ENCODE measurements at regions not wholly inside any gene's neighbourhood (a gene's known extent, or its start where the extent isn't known, plus 50 kb on each side); places are given as distances from the start of the nearest gene placed in this dataset.
"Not testable (repeated sequence)": the region's sequence is repeated elsewhere in the genome, so short reads cannot be mapped to it uniquely, and the experiment has no call there.

GRCh38 chr4:26201120-26201519 is 119.7 kb upstream of the RBPJ start:
- Histone ChIP-seq H3K36me3 (peaks cover 0 to 87% (median 0%) of the 10 kb centered on the region in 11 experiments; a peak in 4 of 22 replicates), H3K4me1 (peaks cover 33 to 100% (median 49%) of the 10 kb centered on the region in 10 experiments), H3K27ac (0 out of 22 replicates have a peak overlapping the region, but pooled peaks of 1 of the 11 experiments have one; percentile 31), H3K27me3 (no peaks in the 10 kb centered on the region), H3K4me2 (peak overlapping the region in 6 of 11 experiments; percentile 17 to 58 (median 44); a peak in 12 of 22 replicates), H3K4me3 (no peak overlapping the region), H4K20me1 (peaks cover 0 to 100% (median 0%) of the 10 kb centered on the region in 11 experiments; a peak in 3 of 22 replicates), H3K9ac (no peak overlapping the region), H3K9me3 (replicated peaks in 1 of 11) (peaks cover 0 to 16% (median 0%) of the 10 kb centered on the region in 11 experiments; a peak in 7 of 22 replicates)
- TF ChIP-seq Cebpa-rat (IDR thresholded peaks at IDR 0.05): no peak

- TF ChIP-seq Cebpa-rat (IDR thresholded peaks at IDR 0.05): peak in 5 of 11 experiments; percentile 38 to 84 (median 70); a peak in 6 of 22 replicates
- peaks cover 0 to 16% (median 0%) of the 10 kb centered on the region in 11 experiments; a peak in 7 of 22 replicates for H3K9me3 ChIP-seq (replicated peaks in 1 of 11)
- peaks cover 0 to 85% (median 0%) of the 10 kb centered on the region in 11 experiments; a peak in 4 of 22 replicates for H3K36me3 ChIP-seq
- no peak overlapping the region for H3K4me3 ChIP-seq
- H3K9ac ChIP-seq: peak overlapping the region in 5 of 11 experiments; percentile 15 to 62 (median 58); a peak in 6 of 22 replicates
- H3K4me1 ChIP-seq: peaks cover 17 to 84% (median 31%) of the 10 kb centered on the region in 10 experiments
- H3K4me2 ChIP-seq: peak overlapping the region; percentile 39 to 80 (median 63)
- peak overlapping the region in 9 of 11 experiments; percentile 19 to 86 (median 66); a peak in 15 of 22 replicates for H3K27ac ChIP-seq
- no peaks in the 10 kb centered on the region for H3K27me3 ChIP-seq
- peaks cover 0 to 100% (median 0%) of the 10 kb centered on the region in 11 experiments; a peak in 4 of 22 replicates for H4K20me1 ChIP-seq
Observed at GRCh38 chr4:26204249-26204825, 116.5 kb upstream of the RBPJ start.

GRCh38 chr4:26204911-26205370 is 115.9 kb upstream of the RBPJ start:
- no peak overlapping the region for H3K4me3 ChIP-seq
- H3K36me3 ChIP-seq: peaks cover 0 to 79% (median 0%) of the 10 kb centered on the region in 11 experiments; a peak in 4 of 22 replicates
- peak overlapping the region in 4 of 11 experiments; percentile 5 to 59 (median 40); a peak in 4 of 22 replicates for H3K9ac ChIP-seq
- H3K4me1 ChIP-seq: peaks cover 17 to 78% (median 31%) of the 10 kb centered on the region in 10 experiments
- peak overlapping the region in 9 of 11 experiments; percentile 15 to 86 (median 56); a peak in 15 of 22 replicates for H3K27ac ChIP-seq
- peak overlapping the region; percentile 39 to 80 (median 63) for H3K4me2 ChIP-seq
- H4K20me1 ChIP-seq: peaks cover 0 to 98% (median 0%) of the 10 kb centered on the region in 11 experiments; a peak in 4 of 22 replicates
- peaks cover 0 to 16% (median 0%) of the 10 kb centered on the region in 11 experiments; a peak in 7 of 22 replicates for H3K9me3 ChIP-seq (replicated peaks in 1 of 11)
- H3K27me3 ChIP-seq: no peaks in the 10 kb centered on the region
- no peak for TF ChIP-seq Cebpa-rat (IDR thresholded peaks at IDR 0.05)

DNA sequence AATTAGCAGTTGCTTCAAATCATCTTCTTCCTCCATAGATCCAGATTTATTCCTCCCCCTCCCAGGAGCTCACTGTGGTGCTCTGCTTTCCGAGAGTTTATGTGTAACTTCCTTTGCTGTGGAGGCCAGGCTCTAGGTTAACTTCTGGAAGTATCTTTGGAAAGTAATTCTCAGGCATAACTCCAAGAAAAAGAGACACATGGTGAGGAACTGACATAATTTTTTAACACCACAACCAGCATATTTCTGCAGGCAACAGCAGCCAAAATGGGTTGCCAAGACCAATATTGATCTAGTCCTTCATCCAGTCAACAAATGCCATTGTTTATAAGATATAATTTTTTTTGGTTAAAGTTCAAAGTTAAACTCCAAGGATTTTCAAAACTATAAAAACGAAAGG is 114.5 kb upstream of the RBPJ start:
- H4K20me1 ChIP-seq: peaks cover 0 to 98% (median 0%) of the 10 kb centered on the region in 11 experiments; a peak in 4 of 22 replicates
- no peaks in the 10 kb centered on the region for H3K27me3 ChIP-seq
- H3K27ac ChIP-seq: no peak overlapping the region
- no peak overlapping the region for H3K4me3 ChIP-seq
- H3K4me2 ChIP-seq: peak overlapping the region in 1 of 11 experiments; percentile 30; a peak in 2 of 22 replicates
- peaks cover 17 to 64% (median 29%) of the 10 kb centered on the region in 10 experiments for H3K4me1 ChIP-seq
- no peak overlapping the region for H3K9ac ChIP-seq
- peaks cover 0 to 16% (median 0%) of the 10 kb centered on the region in 11 experiments; a peak in 7 of 22 replicates for H3K9me3 ChIP-seq (replicated peaks in 1 of 11)
- TF ChIP-seq Cebpa-rat (IDR thresholded peaks at IDR 0.05): no peak
- peaks cover 0 to 71% (median 0%) of the 10 kb centered on the region in 11 experiments; a peak in 4 of 22 replicates for H3K36me3 ChIP-seq

DNA sequence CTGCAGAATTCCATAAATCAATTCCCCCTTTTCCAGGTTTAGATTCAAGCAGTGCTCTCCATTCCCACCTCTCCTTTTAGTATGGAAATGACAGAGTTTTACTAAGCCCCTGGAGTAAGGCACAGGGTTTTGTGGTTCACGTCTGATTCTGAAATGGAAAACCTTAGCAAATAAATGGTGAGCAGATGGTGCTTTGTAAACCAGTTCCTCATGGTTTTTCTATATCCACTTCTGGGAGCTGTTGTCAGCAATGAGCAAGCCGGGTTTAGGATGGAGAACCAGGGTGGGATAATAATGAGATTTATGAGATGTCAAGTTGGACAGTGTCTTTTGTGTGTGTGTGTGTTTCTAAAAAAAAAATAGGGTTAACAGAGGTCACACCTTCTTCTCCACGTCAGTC is 113.8 kb upstream of the RBPJ start:
- Histone ChIP-seq H3K4me2 (no peak overlapping the region), H3K27ac (no peak overlapping the region), H3K36me3 (peaks cover 0 to 74% (median 0%) of the 10 kb centered on the region in 11 experiments; a peak in 4 of 22 replicates)

GRCh38 chr4:26207631-26208030 is 113.2 kb upstream of the RBPJ start:
- H3K27me3 ChIP-seq: no peaks in the 10 kb centered on the region
- peaks cover 0 to 75% (median 0%) of the 10 kb centered on the region in 11 experiments; a peak in 4 of 22 replicates for H3K36me3 ChIP-seq
- H3K27ac ChIP-seq: no peak overlapping the region
- H3K9me3 ChIP-seq (replicated peaks in 1 of 11): peaks cover 0 to 15% (median 0%) of the 10 kb centered on the region in 11 experiments; a peak in 7 of 22 replicates
- H4K20me1 ChIP-seq: peaks cover 0 to 98% (median 0%) of the 10 kb centered on the region in 11 experiments; a peak in 3 of 22 replicates
- H3K4me3 ChIP-seq: no peak overlapping the region
- H3K9ac ChIP-seq: no peak overlapping the region
- no peak for TF ChIP-seq Cebpa-rat (IDR thresholded peaks at IDR 0.05)
- peaks cover 17 to 63% (median 27%) of the 10 kb centered on the region in 10 experiments for H3K4me1 ChIP-seq
- H3K4me2 ChIP-seq: peak overlapping the region in 1 of 11 experiments; percentile 17; a peak in 1 of 22 replicates

More for the DNA sequence above, 113.8 kb upstream of the RBPJ start:
- Histone ChIP-seq H4K20me1 (peaks cover 0 to 98% (median 0%) of the 10 kb centered on the region in 11 experiments; a peak in 3 of 22 replicates), H3K9me3 (replicated peaks in 1 of 11) (peaks cover 0 to 16% (median 0%) of the 10 kb centered on the region in 11 experiments; a peak in 7 of 22 replicates), H3K4me3 (no peak overlapping the region), H3K27me3 (no peaks in the 10 kb centered on the region), H3K9ac (no peak overlapping the region), H3K4me1 (peaks cover 17 to 63% (median 28%) of the 10 kb centered on the region in 10 experiments)
- no peak for TF ChIP-seq Cebpa-rat (IDR thresholded peaks at IDR 0.05)

- TF ChIP-seq Cebpa-rat (IDR thresholded peaks at IDR 0.05): no peak
Observed at GRCh38 chr4:26208237-26208994, 112.4 kb upstream of the RBPJ start.

DNA sequence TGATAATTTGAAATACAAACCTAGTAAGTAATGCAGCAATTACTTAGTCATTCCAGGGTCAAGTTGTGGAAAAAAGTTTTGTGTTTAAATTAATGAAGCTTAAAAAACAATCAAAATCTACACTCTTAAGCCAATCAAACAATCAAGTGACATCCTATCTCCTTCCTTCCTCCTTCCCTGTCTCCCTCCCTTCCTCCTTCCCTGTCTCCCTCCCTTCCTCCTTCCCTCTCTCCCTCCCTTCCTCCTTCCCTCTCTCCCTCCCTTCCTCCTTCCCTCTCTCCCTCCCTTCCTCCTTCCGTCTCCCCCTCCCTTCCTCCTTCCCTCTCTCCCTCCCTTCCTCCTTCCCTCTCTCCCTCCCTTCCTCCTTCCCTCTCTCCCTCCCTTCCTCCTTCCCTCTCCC is 111.4 kb upstream of the RBPJ start:
- not testable (repeated sequence) for H3K4me3 ChIP-seq; H3K27ac ChIP-seq; H3K9ac ChIP-seq; H3K4me2 ChIP-seq; H3K27me3 ChIP-seq; H3K9me3 ChIP-seq (replicated peaks in 1 of 11)
- Histone ChIP-seq H3K36me3 (peaks cover 0 to 68% (median 0%) of the 10 kb centered on the region in 11 experiments; a peak in 3 of 22 replicates), H3K4me1 (peaks cover 7 to 59% (median 10%) of the 10 kb centered on the region in 10 experiments), H4K20me1 (peaks cover 0 to 95% (median 0%) of the 10 kb centered on the region in 11 experiments; a peak in 3 of 22 replicates)

More at GRCh38 chr4:26208237-26208994, 112.4 kb upstream of the RBPJ start:
- Histone ChIP-seq H4K20me1 (peaks cover 0 to 98% (median 0%) of the 10 kb centered on the region in 11 experiments; a peak in 3 of 22 replicates), H3K9me3 (replicated peaks in 1 of 11) (peaks cover 0 to 10% (median 1%) of the 10 kb centered on the region in 11 experiments; a peak in 7 of 22 replicates), H3K27me3 (no peaks in the 10 kb centered on the region), H3K4me3 (no peak overlapping the region), H3K4me1 (peaks cover 16 to 63% (median 20%) of the 10 kb centered on the region in 10 experiments), H3K4me2 (peak overlapping the region in 1 of 11 experiments; percentile 17; a peak in 1 of 22 replicates), H3K27ac (no peak overlapping the region), H3K36me3 (peaks cover 0 to 77% (median 0%) of the 10 kb centered on the region in 11 experiments; a peak in 4 of 22 replicates), H3K9ac (no peak overlapping the region)
